GM23338 (cell line): ENCODE measurements at regions not wholly inside any gene's neighbourhood (a gene's known extent, or its start where the extent isn't known, plus 50 kb on each side); places are given as distances from the start of the nearest gene placed in this dataset.

Experiments used
- EZH2 ChIP-seq: fragments of 200-600 bp; sonication (generic); IDR thresholded peaks from one replicate; pipeline ENCODE4 v1.8.0; 2017; ENCODE audit warnings: antibody characterized with exemption, mild to moderate bottlenecking, low read depth; ENCODE audit not compliant: unreplicated experiment
- POLR2AphosphoS5 ChIP-seq: IDR thresholded peaks from 2 replicates; pipeline ENCODE4 v1.6.1; 2016; ENCODE audit warnings: antibody characterized with exemption, low read depth
- STAT1 ChIP-seq: IDR thresholded peaks from one replicate; pipeline ENCODE4 v1.6.1; 2016; ENCODE audit warnings: antibody characterized with exemption; ENCODE audit not compliant: unreplicated experiment
- TF ChIP-seq, protein P1 (sequence below), 2 experiments: fragments of 200-600 bp in 1 of 2; sonication (generic) in 1 of 2; conservative IDR thresholded peaks; 2 replicates each; pipeline versions ENCODE4 v1.5.1 to v1.6.1; 2016 to 2017; ENCODE audit warnings: antibody characterized with exemption in 2 of 2, low read depth in 2 of 2, mild to moderate bottlenecking in 2 of 2, moderate library complexity in 1 of 2

DNA sequence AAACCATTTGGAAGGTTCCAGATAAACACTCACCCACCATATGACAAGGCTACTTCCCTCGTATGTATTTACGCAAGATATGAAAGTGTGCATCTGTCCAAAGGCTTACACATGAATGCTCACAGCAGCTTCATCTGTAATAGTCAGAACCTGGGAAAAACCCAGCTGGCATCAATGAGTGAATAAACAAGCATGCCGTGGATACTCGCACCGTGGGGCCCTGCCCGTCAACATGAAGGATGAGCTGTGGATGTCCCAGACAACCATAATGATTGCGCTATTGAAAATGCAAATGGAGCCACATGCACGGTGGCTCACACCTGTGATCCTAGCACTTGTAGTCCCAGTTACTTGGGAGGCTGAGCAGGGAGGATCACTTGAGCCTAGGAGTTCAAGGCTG lies 60.6 kb upstream of the FCN1 start:
- TF ChIP-seq, protein P1, sequence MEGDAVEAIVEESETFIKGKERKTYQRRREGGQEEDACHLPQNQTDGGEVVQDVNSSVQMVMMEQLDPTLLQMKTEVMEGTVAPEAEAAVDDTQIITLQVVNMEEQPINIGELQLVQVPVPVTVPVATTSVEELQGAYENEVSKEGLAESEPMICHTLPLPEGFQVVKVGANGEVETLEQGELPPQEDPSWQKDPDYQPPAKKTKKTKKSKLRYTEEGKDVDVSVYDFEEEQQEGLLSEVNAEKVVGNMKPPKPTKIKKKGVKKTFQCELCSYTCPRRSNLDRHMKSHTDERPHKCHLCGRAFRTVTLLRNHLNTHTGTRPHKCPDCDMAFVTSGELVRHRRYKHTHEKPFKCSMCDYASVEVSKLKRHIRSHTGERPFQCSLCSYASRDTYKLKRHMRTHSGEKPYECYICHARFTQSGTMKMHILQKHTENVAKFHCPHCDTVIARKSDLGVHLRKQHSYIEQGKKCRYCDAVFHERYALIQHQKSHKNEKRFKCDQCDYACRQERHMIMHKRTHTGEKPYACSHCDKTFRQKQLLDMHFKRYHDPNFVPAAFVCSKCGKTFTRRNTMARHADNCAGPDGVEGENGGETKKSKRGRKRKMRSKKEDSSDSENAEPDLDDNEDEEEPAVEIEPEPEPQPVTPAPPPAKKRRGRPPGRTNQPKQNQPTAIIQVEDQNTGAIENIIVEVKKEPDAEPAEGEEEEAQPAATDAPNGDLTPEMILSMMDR (conservative IDR thresholded peaks at IDR 0.05; ENCODE audit: low read depth in 2 of 2), result no peak
- no peak for TF ChIP-seq STAT1
- TF ChIP-seq POLR2AphosphoS5, result no peak
- no peak for TF ChIP-seq EZH2
